PC-9 (cell line): ENCODE measurements at regions not wholly inside any gene's neighbourhood (a gene's known extent, or its start where the extent isn't known, plus 50 kb on each side); places are given as distances from the start of the nearest gene placed in this dataset.
A peak's percentile ranks its signal among the peaks of the same experiment; 100 is the strongest.
"Not testable (repeated sequence)": the region's sequence is repeated elsewhere in the genome, so short reads cannot be mapped to it uniquely, and the experiment has no call there.

Experiments used
- BruUV-seq: library from RNA; stranded (reverse); fragments of 400-500 nt; replicated peaks from 2 replicates; lab custom pipeline; 2021; lab: Mats Ljungman, UMichigan
- CTCF ChIA-PET: fragments of 300-600 bp; sonication (Branson Sonifier 250); formaldehyde crosslinking; loops from one replicate; lab custom pipeline; 2022; ENCODE audit warnings: antibody characterized with exemption; lab: Charles Lee
- POLR2A ChIA-PET: fragments of 300-600 bp; sonication (Branson Sonifier 250); formaldehyde crosslinking; loops from one replicate; lab custom pipeline; 2022; ENCODE audit warnings: antibody characterized with exemption; ENCODE audit not compliant: unreplicated experiment; lab: Charles Lee
- DNase-seq, 2 experiments: peaks; one replicate each; pipeline versions ENCODE4 v3.0.0 to v3.0.0-alpha.2; 2015 to 2022; ENCODE audit warnings: mixed read lengths in 1 of 2
- H2AFZ ChIP-seq: fragments of 200-600 bp; sonication (generic); 2 replicates; pipeline ENCODE4 v1.8.1; 2017; ENCODE audit warnings: antibody characterized with exemption
- H3F3A ChIP-seq: fragments of 200-600 bp; sonication (generic); 2 replicates; pipeline ENCODE4 v1.8.1; 2017; ENCODE audit warnings: antibody characterized with exemption, mild to moderate bottlenecking, low read depth; ENCODE audit not compliant: insufficient read depth
- H3K27ac ChIP-seq: fragments of 200-600 bp; sonication (generic); 2 replicates; pipeline ENCODE4 v1.6.1; 2016; ENCODE audit warnings: mixed run types
- H3K27me3 ChIP-seq: fragments of 200-600 bp; sonication (generic); 2 replicates; pipeline ENCODE4 v1.6.1; 2016; ENCODE audit warnings: low read depth, mixed run types; ENCODE audit not compliant: insufficient read depth
- H3K36me3 ChIP-seq: fragments of 200-600 bp; sonication (generic); 2 replicates; pipeline ENCODE4 v1.6.1; 2016; ENCODE audit warnings: low read depth, mixed run types
- H3K4me1 ChIP-seq: fragments of 200-600 bp; sonication (generic); replicated peaks from 2 replicates; pipeline ENCODE4 v1.6.1; 2016; ENCODE audit warnings: mixed run types; ENCODE audit not compliant: insufficient read depth
- H3K4me2 ChIP-seq: fragments of 200-600 bp; sonication (generic); 2 replicates; pipeline ENCODE4 v1.6.1; 2017; ENCODE audit warnings: mixed run types
- H3K4me3 ChIP-seq: fragments of 200-600 bp; sonication (generic); 2 replicates; pipeline ENCODE4 v1.6.1; 2016; ENCODE audit warnings: mixed run types
- H3K79me2 ChIP-seq: fragments of 200-600 bp; sonication (generic); 2 replicates; pipeline ENCODE4 v1.6.1; 2017; ENCODE audit warnings: low read depth, mixed run types
- H3K9me2 ChIP-seq: fragments of 200-600 bp; sonication (generic); 2 replicates; pipeline ENCODE4 v1.8.1; 2017; ENCODE audit warnings: mild to moderate bottlenecking; ENCODE audit not compliant: insufficient read depth
- H3K9me3 ChIP-seq: fragments of 200-600 bp; sonication (generic); 2 replicates; pipeline ENCODE4 v1.8.1; 2016; ENCODE audit warnings: low read depth; ENCODE audit not compliant: insufficient read depth
- H4K20me1 ChIP-seq: fragments of 200-600 bp; sonication (generic); 2 replicates; pipeline ENCODE4 v1.8.1; 2017; ENCODE audit not compliant: insufficient read depth
- EZH2 ChIP-seq: fragments of 200-600 bp; sonication (generic); IDR thresholded peaks from 2 replicates; pipeline ENCODE4 v1.8.0; 2017; ENCODE audit warnings: antibody characterized with exemption, low read depth
- intact Hi-C: fragments of 100-400 bp; cut with micrococcal nuclease; formaldehyde crosslinking; loops from one replicate; pipeline ENCODE4 v1.10.0; 2022; ENCODE audit not compliant: unreplicated experiment
- TF ChIP-seq, protein P1 (sequence below): fragments of 200-600 bp; sonication (generic); conservative IDR thresholded peaks from 2 replicates; pipeline ENCODE4 v1.6.1; 2017; ENCODE audit warnings: mixed run types, antibody characterized with exemption, mild to moderate bottlenecking, moderate library complexity

- H3K4me1 ChIP-seq, result no peaks in the 10 kb centered on the region
- BruUV-seq, result no TSS peak
These were observed 219.4 kb upstream of the MYLIP start for GRCh38 chr6:15909290-15910070.

GRCh38 chr6:15908871-15909270 lies 220.0 kb upstream of the MYLIP start:
- Histone ChIP-seq H4K20me1 (no peaks in the 10 kb centered on the region), H3K79me2 (no peaks in the 10 kb centered on the region), H3K9me2 (no peaks in the 10 kb centered on the region), H3K27ac (no peak overlapping the region), H3K4me2 (no peak overlapping the region), H3F3A (no peaks in the 10 kb centered on the region), H3K4me1 (no peaks in the 10 kb centered on the region), H3K36me3 (no peaks in the 10 kb centered on the region), H3K9me3 (no peaks in the 10 kb centered on the region), H3K4me3 (no peak overlapping the region), H3K27me3 (peaks cover 64% of the 10 kb centered on the region), H2AFZ (no peak overlapping the region)
- no peak for DNase-seq
- no TSS peak for BruUV-seq
- intact Hi-C loops, result no loop called here
- ChIA-PET POLR2A (no interaction called here), CTCF (no interaction called here)
- TF ChIP-seq, protein P1, sequence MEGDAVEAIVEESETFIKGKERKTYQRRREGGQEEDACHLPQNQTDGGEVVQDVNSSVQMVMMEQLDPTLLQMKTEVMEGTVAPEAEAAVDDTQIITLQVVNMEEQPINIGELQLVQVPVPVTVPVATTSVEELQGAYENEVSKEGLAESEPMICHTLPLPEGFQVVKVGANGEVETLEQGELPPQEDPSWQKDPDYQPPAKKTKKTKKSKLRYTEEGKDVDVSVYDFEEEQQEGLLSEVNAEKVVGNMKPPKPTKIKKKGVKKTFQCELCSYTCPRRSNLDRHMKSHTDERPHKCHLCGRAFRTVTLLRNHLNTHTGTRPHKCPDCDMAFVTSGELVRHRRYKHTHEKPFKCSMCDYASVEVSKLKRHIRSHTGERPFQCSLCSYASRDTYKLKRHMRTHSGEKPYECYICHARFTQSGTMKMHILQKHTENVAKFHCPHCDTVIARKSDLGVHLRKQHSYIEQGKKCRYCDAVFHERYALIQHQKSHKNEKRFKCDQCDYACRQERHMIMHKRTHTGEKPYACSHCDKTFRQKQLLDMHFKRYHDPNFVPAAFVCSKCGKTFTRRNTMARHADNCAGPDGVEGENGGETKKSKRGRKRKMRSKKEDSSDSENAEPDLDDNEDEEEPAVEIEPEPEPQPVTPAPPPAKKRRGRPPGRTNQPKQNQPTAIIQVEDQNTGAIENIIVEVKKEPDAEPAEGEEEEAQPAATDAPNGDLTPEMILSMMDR, result no peak
- no peak for TF ChIP-seq EZH2

More at GRCh38 chr6:15909290-15910070, 219.4 kb upstream of the MYLIP start:
- no peaks in the 10 kb centered on the region for H3F3A ChIP-seq
- POLR2A ChIA-PET, result no interaction called here
- TF ChIP-seq EZH2, result no peak
- TF ChIP-seq, protein P1, result no peak
- H3K9me3 ChIP-seq, result no peaks in the 10 kb centered on the region
- intact Hi-C loops, result no loop called here
- no peak overlapping the region for H2AFZ ChIP-seq
- no peaks in the 10 kb centered on the region for H3K79me2 ChIP-seq
- peaks cover 66% of the 10 kb centered on the region for H3K27me3 ChIP-seq
- no peak overlapping the region for H3K27ac ChIP-seq
- no peak overlapping the region for H3K4me3 ChIP-seq
- CTCF ChIA-PET, result no interaction called here
- H3K36me3 ChIP-seq, result no peaks in the 10 kb centered on the region
- no peak for DNase-seq
- H3K9me2 ChIP-seq, result no peaks in the 10 kb centered on the region
- no peaks in the 10 kb centered on the region for H4K20me1 ChIP-seq
- H3K4me2 ChIP-seq, result no peak overlapping the region

- no TSS peak for BruUV-seq
- Histone ChIP-seq H3K27ac (no peak overlapping the region), H3K9me3 (no peaks in the 10 kb centered on the region), H3F3A (no peaks in the 10 kb centered on the region), H2AFZ (no peak overlapping the region), H3K4me1 (no peaks in the 10 kb centered on the region), H3K4me2 (no peak overlapping the region), H3K36me3 (no peaks in the 10 kb centered on the region), H4K20me1 (no peaks in the 10 kb centered on the region), H3K79me2 (no peaks in the 10 kb centered on the region), H3K27me3 (peaks cover 55% of the 10 kb centered on the region), H3K4me3 (no peak overlapping the region), H3K9me2 (no peaks in the 10 kb centered on the region)
- POLR2A ChIA-PET, result no interaction called here
- no peak for TF ChIP-seq EZH2
- TF ChIP-seq, protein P1, result no peak
- CTCF ChIA-PET, result no interaction called here
- DNase-seq, result peak; percentile 12 to 54
- intact Hi-C loops, result no loop called here
These were observed 220.9 kb upstream of the MYLIP start for GRCh38 chr6:15907914-15908518.

- POLR2A ChIA-PET, H3F3A ChIP-seq, H3K9me2 ChIP-seq, DNase-seq, BruUV-seq, H3K36me3 ChIP-seq, H3K79me2 ChIP-seq, CTCF ChIA-PET, H3K4me3 ChIP-seq, H2AFZ ChIP-seq, H3K4me1 ChIP-seq, intact Hi-C loops, H3K9me3 ChIP-seq, H3K27ac ChIP-seq, H3K4me2 ChIP-seq, H4K20me1 ChIP-seq: not testable (repeated sequence)
- peaks cover 49% of the 10 kb centered on the region for H3K27me3 ChIP-seq
These were observed 221.5 kb upstream of the MYLIP start for GRCh38 chr6:15907220-15907913.
